HEK293 (cell line): ENCODE measurements at regions not wholly inside any gene's neighbourhood (a gene's known extent, or its start where the extent isn't known, plus 50 kb on each side); places are given as distances from the start of the nearest gene placed in this dataset.

Source experiments
- CTCF ChIP-seq: fragments of 450-650 bp; formaldehyde crosslinking; IDR thresholded peaks from 2 replicates; pipeline ENCODE4 v1.5.1; 2016; ENCODE audit warnings: missing biosample characterization, missing genetic modification characterization
- MYNN ChIP-seq: fragments of 450-650 bp; formaldehyde crosslinking; IDR thresholded peaks from 2 replicates; pipeline ENCODE4 v1.5.1; 2016; ENCODE audit warnings: missing biosample characterization, missing genetic modification characterization, borderline replicate concordance
- ZBTB8A ChIP-seq: fragments of 450-650 bp; formaldehyde crosslinking; IDR thresholded peaks from 2 replicates; pipeline ENCODE4 v1.5.1; 2016; ENCODE audit warnings: missing biosample characterization, missing genetic modification characterization
- ZNF24 ChIP-seq: fragments of 450-650 bp; formaldehyde crosslinking; IDR thresholded peaks from 2 replicates; pipeline ENCODE4 v1.5.1; 2016; ENCODE audit warnings: missing biosample characterization, missing genetic modification characterization

GRCh38 chr7:145692237-145692950 is 424.2 kb upstream of the CNTNAP2 start:
- no peak for TF ChIP-seq CTCF (tag by site-specific recombination)
- TF ChIP-seq MYNN (tag by site-specific recombination): no peak
- TF ChIP-seq ZBTB8A (tag by site-specific recombination): no peak
- TF ChIP-seq ZNF24: no peak
